ENCODE measurements at regions not wholly inside any gene's neighbourhood (a gene's known extent, or its start where the extent isn't known, plus 50 kb on each side); places are given as distances from the start of the nearest gene placed in this dataset.

GRCh38 chr6:168170841-168171601 lies 92.0 kb upstream of the FRMD1 start:
- H4K8ac ChIP-seq (replicated peaks; ENCODE audit: insufficient read length, low read depth, low read length): no peak overlapping the region
- no peak overlapping the region for H3K23ac ChIP-seq (ENCODE audit: insufficient read length, low read depth, low read length)
- peaks cover 0 to 10% (median 0%) of the 10 kb centered on the region in 3 experiments; a peak in 4 of 7 replicates for H3K36me3 Mint-ChIP-seq (ENCODE audit: insufficient read depth in 1 of 3, low read depth in 3 of 3)
- peak overlapping the region; percentile 89 to 98 (median 98) for H3K27ac Mint-ChIP-seq
- H3K4me3 Mint-ChIP-seq: no peak overlapping the region
- H3K14ac ChIP-seq (ENCODE audit: insufficient read depth, low read length): no peak overlapping the region; the same call in 1 of the 2 replicates
- no peak overlapping the region for H2AK5ac ChIP-seq (ENCODE audit: insufficient read length, low read length)
- no peak overlapping the region for H4K5ac ChIP-seq (ENCODE audit: insufficient read length, low read depth, low read length)
- H3K9me3 ChIP-seq (ENCODE audit: control insufficient read depth, low read depth, low read length): no peaks in the 10 kb centered on the region
- H3K18ac ChIP-seq (ENCODE audit: insufficient read length, low read depth, low read length): peak overlapping the region; percentile 84
- H3K9ac ChIP-seq (ENCODE audit: extremely low read depth, insufficient read length, low read length): no peak overlapping the region
- no peaks in the 10 kb centered on the region for H3K23me2 ChIP-seq (ENCODE audit: insufficient read length, low read depth, low read length, poor library complexity, severe bottlenecking)
- H2BK5ac ChIP-seq (ENCODE audit: insufficient read length, low read length): no peak overlapping the region
- H3K4me1 ChIP-seq (ENCODE audit: insufficient read depth, low read length): no peaks in the 10 kb centered on the region; the same call in 1 of the 2 replicates
- H3K4me2 ChIP-seq (ENCODE audit: insufficient read depth, insufficient read length, low read length): no peak overlapping the region
- H4K20me1 ChIP-seq (ENCODE audit: control insufficient read depth, insufficient read depth, insufficient read length): no peaks in the 10 kb centered on the region
- no peak for TF ChIP-seq CTCF (conservative IDR thresholded peaks at IDR 0.05)
- no peak overlapping the region for H2BK15ac ChIP-seq (ENCODE audit: low read depth, low read length)
- H3K79me1 ChIP-seq (ENCODE audit: insufficient read depth, low read depth, low read length, poor library complexity, severe bottlenecking): no peaks in the 10 kb centered on the region
- H3T11ph ChIP-seq (ENCODE audit: low read length): no peak overlapping the region
- peaks cover 46 to 49% of the 10 kb centered on the region in 2 experiments for H3K4me1 Mint-ChIP-seq
- no peak overlapping the region for H3K56ac ChIP-seq (ENCODE audit: insufficient read length, low read depth, low read length)
- H2AFZ ChIP-seq (ENCODE audit: low read length): no peak overlapping the region
- peak overlapping the region; percentile 100 for H2BK120ac ChIP-seq (ENCODE audit: low read depth, low read length, poor library complexity, severe bottlenecking)
- no peak overlapping the region; the same call in 1 of the 2 replicates for H3K4ac ChIP-seq (ENCODE audit: low read depth, low read length)
- no peaks in the 10 kb centered on the region for H3K27me3 ChIP-seq (ENCODE audit: insufficient read depth, low read length)
- no peaks in the 10 kb centered on the region for H3K79me2 ChIP-seq (ENCODE audit: insufficient read depth, low read length)
- peaks cover 0 to 8% of the 10 kb centered on the region in 2 experiments; a peak in 3 of 5 replicates for H3K9me3 Mint-ChIP-seq
- no peak for DNase-seq
- peak overlapping the region; percentile 99 for H2BK12ac ChIP-seq (ENCODE audit: insufficient read length, low read depth, low read length)
- H3K27me3 Mint-ChIP-seq (ENCODE audit: low read depth): no peaks in the 10 kb centered on the region
- H4K91ac ChIP-seq (ENCODE audit: insufficient read length, low read depth, low read length): peak overlapping the region; percentile 56
- H3K27ac ChIP-seq (ENCODE audit: insufficient read length, low read depth, low read length): no peak overlapping the region
- H2BK20ac ChIP-seq (ENCODE audit: low read depth, low read length, poor library complexity, severe bottlenecking): peak overlapping the region; percentile 90
- no CpG with 5 or more reads among the region's 16 CpGs for WGBS (ENCODE audit: extremely low coverage, insufficient read length, low lambda C conversion rate)
